K562 (cell line): ENCODE measurements at regions not wholly inside any gene's neighbourhood (a gene's known extent, or its start where the extent isn't known, plus 50 kb on each side); places are given as distances from the start of the nearest gene placed in this dataset.

Experiments used
- TF ChIP-seq, protein P1 (sequence below), 2 experiments: fragments of 450-650 bp in 1 of 2; sonication (generic) in 1 of 2; formaldehyde crosslinking in 1 of 2; IDR thresholded peaks; 2 replicates each; pipeline versions ENCODE4 v1.7.1 to v1.9.0; 2016 to 2022; ENCODE audit warnings: inconsistent platforms in 1 of 2, mild to moderate bottlenecking in 1 of 2, missing genetic modification reagents in 1 of 2

GRCh38 chr1:5688081-5689077, 303.8 kb downstream of the NPHP4 start (continued):
- TF ChIP-seq, protein P1, sequence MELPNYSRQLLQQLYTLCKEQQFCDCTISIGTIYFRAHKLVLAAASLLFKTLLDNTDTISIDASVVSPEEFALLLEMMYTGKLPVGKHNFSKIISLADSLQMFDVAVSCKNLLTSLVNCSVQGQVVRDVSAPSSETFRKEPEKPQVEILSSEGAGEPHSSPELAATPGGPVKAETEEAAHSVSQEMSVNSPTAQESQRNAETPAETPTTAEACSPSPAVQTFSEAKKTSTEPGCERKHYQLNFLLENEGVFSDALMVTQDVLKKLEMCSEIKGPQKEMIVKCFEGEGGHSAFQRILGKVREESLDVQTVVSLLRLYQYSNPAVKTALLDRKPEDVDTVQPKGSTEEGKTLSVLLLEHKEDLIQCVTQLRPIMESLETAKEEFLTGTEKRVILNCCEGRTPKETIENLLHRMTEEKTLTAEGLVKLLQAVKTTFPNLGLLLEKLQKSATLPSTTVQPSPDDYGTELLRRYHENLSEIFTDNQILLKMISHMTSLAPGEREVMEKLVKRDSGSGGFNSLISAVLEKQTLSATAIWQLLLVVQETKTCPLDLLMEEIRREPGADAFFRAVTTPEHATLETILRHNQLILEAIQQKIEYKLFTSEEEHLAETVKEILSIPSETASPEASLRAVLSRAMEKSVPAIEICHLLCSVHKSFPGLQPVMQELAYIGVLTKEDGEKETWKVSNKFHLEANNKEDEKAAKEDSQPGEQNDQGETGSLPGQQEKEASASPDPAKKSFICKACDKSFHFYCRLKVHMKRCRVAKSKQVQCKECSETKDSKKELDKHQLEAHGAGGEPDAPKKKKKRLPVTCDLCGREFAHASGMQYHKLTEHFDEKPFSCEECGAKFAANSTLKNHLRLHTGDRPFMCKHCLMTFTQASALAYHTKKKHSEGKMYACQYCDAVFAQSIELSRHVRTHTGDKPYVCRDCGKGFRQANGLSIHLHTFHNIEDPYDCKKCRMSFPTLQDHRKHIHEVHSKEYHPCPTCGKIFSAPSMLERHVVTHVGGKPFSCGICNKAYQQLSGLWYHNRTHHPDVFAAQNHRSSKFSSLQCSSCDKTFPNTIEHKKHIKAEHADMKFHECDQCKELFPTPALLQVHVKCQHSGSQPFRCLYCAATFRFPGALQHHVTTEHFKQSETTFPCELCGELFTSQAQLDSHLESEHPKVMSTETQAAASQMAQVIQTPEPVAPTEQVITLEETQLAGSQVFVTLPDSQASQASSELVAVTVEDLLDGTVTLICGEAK (IDR thresholded peaks at IDR 0.05) = no peak
- TF ChIP-seq, protein P1 (CRISPR knock-in tag; IDR thresholded peaks at IDR 0.05) = no peak
